ENCODE measurements at regions not wholly inside any gene's neighbourhood (a gene's known extent, or its start where the extent isn't known, plus 50 kb on each side); places are given as distances from the start of the nearest gene placed in this dataset.

GRCh38 chr9:107969141-107969540, 479.6 kb upstream of the KLF4 start:
- TF ChIP-seq CTCF (conservative IDR thresholded peaks at IDR 0.05; ENCODE audit: low read depth, low read length) (no peak), EZH2phosphoT487 (IDR thresholded peaks at IDR 0.05; ENCODE audit: borderline replicate concordance, low read length) (no peak)
